H1 (cell line): ENCODE measurements at regions not wholly inside any gene's neighbourhood (a gene's known extent, or its start where the extent isn't known, plus 50 kb on each side); places are given as distances from the start of the nearest gene placed in this dataset.

Experiments used
- CHD7 ChIP-seq: fragments of 300-600 bp; sonication (generic); IDR thresholded peaks from 2 replicates; pipeline ENCODE4 v1.7.1; 2012; ENCODE audit warnings: low read length, moderate library complexity, mild to moderate bottlenecking, inconsistent platforms; ENCODE audit not compliant: insufficient replicate concordance
- GTF2F1 ChIP-seq: IDR thresholded peaks from 2 replicates; pipeline ENCODE4 v1.6.1; 2012; ENCODE audit warnings: low read depth, low read length, improper control_type of control experiment, borderline replicate concordance
- RBBP5 ChIP-seq: IDR thresholded peaks from 2 replicates; pipeline ENCODE4 v1.7.1; 2012; ENCODE audit warnings: low read depth, mild to moderate bottlenecking, inconsistent platforms, low read length, moderate library complexity, borderline replicate concordance

- TF ChIP-seq CHD7 (no peak), RBBP5 (no peak), GTF2F1 (no peak)
Measured at GRCh38 chr14:104469591-104469990, 110.0 kb upstream of the C14orf180 start (continued).
